GM23248 (cell line): ENCODE measurements at regions not wholly inside any gene's neighbourhood (a gene's known extent, or its start where the extent isn't known, plus 50 kb on each side); places are given as distances from the start of the nearest gene placed in this dataset.

Experiments used
- EZH2 ChIP-seq: fragments of 200-600 bp; sonication (generic); IDR thresholded peaks from 2 replicates; pipeline ENCODE4 v1.6.1; 2018; ENCODE audit warnings: antibody characterized with exemption, mild to moderate bottlenecking; ENCODE audit not compliant: insufficient read depth, poor library complexity, severe bottlenecking
- EZH2phosphoT487 ChIP-seq: fragments of 200-600 bp; sonication (generic); IDR thresholded peaks from 2 replicates; pipeline ENCODE4 v1.6.1; 2018; ENCODE audit warnings: antibody characterized with exemption, moderate library complexity, mild to moderate bottlenecking, low read depth; ENCODE audit not compliant: insufficient read depth

DNA sequence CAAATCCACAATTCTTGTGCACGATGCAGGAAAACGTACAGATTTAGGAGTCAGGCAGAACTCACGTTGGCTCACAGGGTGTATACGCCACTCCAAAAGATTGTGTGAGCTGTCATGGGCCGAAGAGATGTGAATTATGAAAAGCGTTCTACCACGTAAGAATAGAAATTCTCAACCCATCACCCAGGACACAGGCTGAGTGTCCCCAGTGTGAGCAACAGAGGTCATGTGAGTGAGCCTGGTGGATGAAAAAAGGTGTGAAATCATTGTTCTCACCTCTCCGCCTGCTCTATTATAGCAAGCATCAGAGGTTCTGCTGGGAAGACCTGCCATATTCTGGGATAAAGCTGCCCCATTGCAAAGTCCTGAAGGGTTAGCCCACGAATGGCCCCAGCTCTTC lies 235.0 kb downstream of the MN1 start:
- TF ChIP-seq EZH2 (no peak), EZH2phosphoT487 (no peak)
